H1 (cell line): ENCODE measurements at regions not wholly inside any gene's neighbourhood (a gene's known extent, or its start where the extent isn't known, plus 50 kb on each side); places are given as distances from the start of the nearest gene placed in this dataset.

Source experiments
- CTCF ChIA-PET: fragments of 300-600 bp; sonication (Branson Sonifier 250); formaldehyde crosslinking; loops from one replicate; lab custom pipeline; 2021; ENCODE audit not compliant: partially characterized antibody; lab: Charles Lee
- POLR2A ChIA-PET: fragments of 300-600 bp; sonication (Branson Sonifier 250); formaldehyde crosslinking; loops from one replicate; lab custom pipeline; 2021; ENCODE audit warnings: inconsistent platforms; ENCODE audit not compliant: partially characterized antibody; lab: Charles Lee
- DNase-seq, 2 experiments: peaks; one replicate each; pipeline versions ENCODE4 v3.0.0 to v3.0.0-alpha.2; 2010 to 2022; ENCODE audit warnings: low spot score in 2 of 2, low read depth in 1 of 2, mixed read lengths in 1 of 2
- FAIRE-seq: peaks from 2 replicates; lab custom pipeline; 2011; peaks lifted over from hg19 to GRCh38; lab: Jason Lieb, UNC
- H2AFZ ChIP-seq: 2 replicates; pipeline ENCODE4 v1.8.1; 2012; ENCODE audit warnings: low read length, inconsistent platforms
- H2AK5ac ChIP-seq: 2 replicates; pipeline ENCODE4 v1.6.1; 2013; ENCODE audit warnings: low read depth, low read length
- H2BK120ac ChIP-seq: replicated peaks from 2 replicates; pipeline ENCODE3; 2013; ENCODE audit warnings: low read depth, low read length, inconsistent platforms
- H2BK12ac ChIP-seq: 2 replicates; pipeline ENCODE4 v1.6.1; 2013; ENCODE audit warnings: low read depth, low read length
- H2BK15ac ChIP-seq: 2 replicates; pipeline ENCODE4 v1.6.1; 2013; ENCODE audit warnings: low read length
- H2BK20ac ChIP-seq: 2 replicates; pipeline ENCODE4 v1.6.1; 2013; ENCODE audit warnings: low read length
- H2BK5ac ChIP-seq: 2 replicates; pipeline ENCODE4 v1.6.1; 2013; ENCODE audit warnings: low read depth, low read length
- H3K14ac ChIP-seq: 2 replicates; pipeline ENCODE4 v1.6.1; 2013; ENCODE audit warnings: inconsistent platforms; ENCODE audit not compliant: insufficient read length
- H3K18ac ChIP-seq: 2 replicates; pipeline ENCODE4 v1.6.1; 2013; ENCODE audit warnings: low read length; ENCODE audit errors: extremely low read depth
- H3K23ac ChIP-seq: 2 replicates; pipeline ENCODE4 v1.6.1; 2013; ENCODE audit warnings: inconsistent platforms; ENCODE audit not compliant: insufficient read length
- H3K23me2 ChIP-seq: 2 replicates; pipeline ENCODE4 v1.6.1; 2013; ENCODE audit warnings: low read depth, low read length
- H3K27ac ChIP-seq: 2 replicates; pipeline ENCODE4 v1.6.1; 2011; ENCODE audit warnings: low read depth, low read length, inconsistent platforms
- H3K27me3 ChIP-seq, 4 experiments: replicated peaks in 1 of 4; 1 replicate in 1 of 4; 2 replicates in 3 of 4; pipeline versions ENCODE4 v1.6.1 to v1.8.1; 2011 to 2013; ENCODE audit warnings: low read length in 3 of 4, mild to moderate bottlenecking in 3 of 4, inconsistent platforms in 2 of 4, mixed read lengths in 2 of 4, moderate library complexity in 1 of 4; ENCODE audit not compliant: control insufficient read depth in 3 of 4, insufficient read depth in 3 of 4; ENCODE audit errors: extremely low read depth in 1 of 4
- H3K36me3 ChIP-seq, 4 experiments: 2 replicates each; pipeline versions ENCODE4 v1.6.1 to v1.8.1; 2011 to 2013; ENCODE audit warnings: mild to moderate bottlenecking in 4 of 4, low read length in 3 of 4, moderate library complexity in 2 of 4, control low read depth in 1 of 4, inconsistent platforms in 1 of 4; ENCODE audit not compliant: insufficient read depth in 4 of 4, control insufficient read depth in 2 of 4
- H3K4ac ChIP-seq: replicated peaks from 2 replicates; pipeline ENCODE3; 2013; ENCODE audit warnings: low read length, low read depth, mixed read lengths, inconsistent platforms; ENCODE audit not compliant: insufficient read length
- H3K4me1 ChIP-seq, 4 experiments: replicated peaks in 1 of 4; 1 replicate in 1 of 4; 2 replicates in 3 of 4; pipeline versions ENCODE4 v1.6.1 to v1.8.1; 2011 to 2013; ENCODE audit warnings: low read length in 3 of 4, inconsistent platforms in 2 of 4, mixed read lengths in 1 of 4; ENCODE audit not compliant: insufficient read depth in 4 of 4, control insufficient read depth in 3 of 4
- H3K4me2 ChIP-seq, 2 experiments: 2 replicates each; pipeline versions ENCODE4 v1.6.1 to v1.8.1; 2011 to 2013; ENCODE audit warnings: low read depth in 2 of 2, low read length in 2 of 2, control low read depth in 1 of 2, inconsistent platforms in 1 of 2, mild to moderate bottlenecking in 1 of 2; ENCODE audit not compliant: insufficient read depth in 1 of 2
- H3K4me3 ChIP-seq, 4 experiments: fragments of 200-600, 300-600 bp in 1 of 4; sonication (generic), shearing (Covaris generic), sonication (Bioruptor Twin) in 1 of 4; 2 replicates each; pipeline versions ENCODE4 v1.5.1 to v1.8.1; 2011 to 2016; ENCODE audit warnings: low read length in 4 of 4, low read depth in 3 of 4, control low read depth in 2 of 4, inconsistent platforms in 2 of 4, mild to moderate bottlenecking in 2 of 4, mixed read lengths in 1 of 4, moderate library complexity in 1 of 4; ENCODE audit not compliant: insufficient read depth in 2 of 4; ENCODE audit errors: extremely low read depth in 1 of 4
- H3K56ac ChIP-seq: replicated peaks from 2 replicates; pipeline ENCODE3; 2013; ENCODE audit warnings: low read depth, mild to moderate bottlenecking, mixed read lengths, low read length, inconsistent platforms; ENCODE audit not compliant: insufficient read length
- H3K79me1 ChIP-seq: 2 replicates; pipeline ENCODE4 v1.6.1; 2013; ENCODE audit warnings: low read depth, low read length, control low read depth
- H3K79me2 ChIP-seq, 2 experiments: 2 replicates each; pipeline versions ENCODE4 v1.6.1 to v1.8.1; 2012 to 2013; ENCODE audit warnings: low read length in 2 of 2, mild to moderate bottlenecking in 2 of 2, inconsistent platforms in 1 of 2; ENCODE audit not compliant: insufficient read depth in 2 of 2, control insufficient read depth in 1 of 2
- H3K9ac ChIP-seq, 4 experiments: replicated peaks in 1 of 4; 1 replicate in 1 of 4; 2 replicates in 3 of 4; pipeline versions ENCODE4 v1.6.1 to v1.8.1; 2011 to 2013; ENCODE audit warnings: low read depth in 3 of 4, low read length in 3 of 4, control low read depth in 2 of 4, mild to moderate bottlenecking in 2 of 4, moderate library complexity in 2 of 4, inconsistent platforms in 1 of 4; ENCODE audit errors: extremely low read depth in 1 of 4
- H3K9me3 ChIP-seq, 2 experiments: 2 replicates each; pipeline versions ENCODE4 v1.6.1 to v1.8.1; 2012 to 2013; ENCODE audit warnings: mild to moderate bottlenecking in 2 of 2, moderate library complexity in 2 of 2, control low read depth in 1 of 2, inconsistent platforms in 1 of 2, low read depth in 1 of 2, low read length in 1 of 2, mixed read lengths in 1 of 2; ENCODE audit not compliant: insufficient read depth in 2 of 2
- H4K20me1 ChIP-seq, 2 experiments: replicated peaks in 1 of 2; 2 replicates each; pipeline versions ENCODE3 to v1.8.1; 2011 to 2013; ENCODE audit warnings: inconsistent platforms in 2 of 2, low read length in 2 of 2, mild to moderate bottlenecking in 1 of 2; ENCODE audit not compliant: insufficient read depth in 2 of 2, control insufficient read depth in 1 of 2
- H4K5ac ChIP-seq: 2 replicates; pipeline ENCODE4 v1.6.1; 2013; ENCODE audit warnings: low read length, low read depth, mixed read lengths, inconsistent platforms; ENCODE audit not compliant: insufficient read length
- H4K8ac ChIP-seq: 2 replicates; pipeline ENCODE4 v1.8.0; 2013; ENCODE audit warnings: mild to moderate bottlenecking, moderate library complexity, low read length, inconsistent platforms; ENCODE audit not compliant: insufficient read depth; ENCODE audit errors: extremely low read depth
- H4K91ac ChIP-seq: replicated peaks from 2 replicates; pipeline ENCODE3; 2013; ENCODE audit warnings: low read length, mixed read lengths, inconsistent platforms; ENCODE audit not compliant: insufficient read length
- CHD1 ChIP-seq: IDR thresholded peaks from 2 replicates; pipeline ENCODE4 v1.6.1; 2012; ENCODE audit warnings: low read depth, low read length, improper control_type of control experiment
- CREB1 ChIP-seq: IDR thresholded peaks from 2 replicates; pipeline ENCODE4 v1.6.1; 2012; ENCODE audit warnings: inconsistent platforms
- EGR1 ChIP-seq: IDR thresholded peaks from 2 replicates; pipeline ENCODE4 v1.6.1; 2011; ENCODE audit warnings: low read depth, low read length, borderline replicate concordance
- NANOG ChIP-seq: IDR thresholded peaks from 2 replicates; pipeline ENCODE4 v1.6.1; 2011; ENCODE audit warnings: low read length, low read depth, mild to moderate bottlenecking, inconsistent platforms; ENCODE audit not compliant: insufficient read depth, poor library complexity, severe bottlenecking
- POLR2A ChIP-seq, 2 experiments: IDR thresholded peaks; 1 replicate in 1 of 2; 2 replicates in 1 of 2; pipeline ENCODE4 v1.6.1; 2011; ENCODE audit warnings: low read depth in 2 of 2, low read length in 2 of 2, mild to moderate bottlenecking in 2 of 2; ENCODE audit errors: control extremely low read depth in 1 of 2
- SIN3A ChIP-seq, 2 experiments: IDR thresholded peaks in 1 of 2; conservative IDR thresholded peaks in 1 of 2; 2 replicates each; pipeline ENCODE4 v1.6.1; 2011 to 2012; ENCODE audit warnings: low read length in 2 of 2, improper control_type of control experiment in 1 of 2, low read depth in 1 of 2, mild to moderate bottlenecking in 1 of 2
- WGBS, 2 experiments: shearing (Covaris generic) in 1 of 2; methylation state at CpG; one replicate each; pipeline versions ENCODE4 v1.1.6 to v1.1.7; 2013 to 2015; ENCODE audit warnings: low lambda C conversion rate in 2 of 2, mixed read lengths in 2 of 2, inconsistent platforms in 1 of 2, low coverage in 1 of 2, missing lambda C conversion rate in 1 of 2; ENCODE audit not compliant: insufficient replicate concordance in 2 of 2, insufficient coverage in 1 of 2, insufficient read length in 1 of 2; ENCODE audit errors: extremely low coverage in 1 of 2, missing lambda C conversion rate in 1 of 2; 5-methylcytosine and 5-hydroxymethylcytosine counted together

GRCh38 chr4:145281951-145282350 lies 101.6 kb upstream of the OTUD4 start:
- WGBS, 2 experiments = 95% methylated on average over 1 of the region's 1 CpG; no CpG with 5 or more reads in 1 of the 2 experiments
- Histone ChIP-seq H3K4me1 (no peaks in the 10 kb centered on the region), H3K14ac (no peak overlapping the region), H3K9me3 (no peaks in the 10 kb centered on the region), H3K23ac (no peak overlapping the region), H2AK5ac (no peak overlapping the region), H3K9ac (no peak overlapping the region), H2BK12ac (no peak overlapping the region), H3K4me2 (no peak overlapping the region), H3K4me3 (no peak overlapping the region), H3K27me3 (no peaks in the 10 kb centered on the region), H2BK15ac (no peak overlapping the region), H3K23me2 (no peaks in the 10 kb centered on the region), H2BK5ac (no peak overlapping the region), H3K79me2 (no peaks in the 10 kb centered on the region), H4K8ac (no peak overlapping the region), H3K36me3 (no peaks in the 10 kb centered on the region), H2AFZ (no peak overlapping the region), H3K56ac (no peak overlapping the region), H2BK120ac (no peak overlapping the region), H4K91ac (no peak overlapping the region), H3K79me1 (no peaks in the 10 kb centered on the region), H3K18ac (no peak overlapping the region), H2BK20ac (no peak overlapping the region), H3K4ac (no peak overlapping the region), H4K5ac (no peak overlapping the region), H4K20me1 (no peaks in the 10 kb centered on the region), H3K27ac (no peak overlapping the region)
- FAIRE-seq (no peak), DNase-seq (no peak)
- TF ChIP-seq EGR1 (no peak), CHD1 (no peak), NANOG (no peak), POLR2A (IDR thresholded peaks at IDR 0.05; ENCODE audit: control extremely low read depth in 1 of 2, low read depth in 2 of 2, low read length in 2 of 2) (no peak), SIN3A (conservative IDR thresholded peaks at IDR 0.05 in 1 of 2, IDR thresholded peaks at IDR 0.05 in 1 of 2; ENCODE audit: low read depth in 1 of 2, low read length in 2 of 2) (no peak), CREB1 (no peak)
- ChIA-PET CTCF (interaction anchor here (1.8 kb wide), 1 partner anchor 275 kb away, joined by 4 read pairs; no protein-coding TSS in a partner anchor), POLR2A (no interaction called here)
